OCI-LY7 (cell line): ENCODE measurements at regions not wholly inside any gene's neighbourhood (a gene's known extent, or its start where the extent isn't known, plus 50 kb on each side); places are given as distances from the start of the nearest gene placed in this dataset.

ENCODE experiments used
- EZH2phosphoT487 ChIP-seq: fragments of 200-600 bp; sonication (generic); IDR thresholded peaks from 2 replicates; pipeline ENCODE4 v1.6.1; 2018; ENCODE audit warnings: low read depth, borderline replicate concordance, mild to moderate bottlenecking, mixed run types, antibody characterized with exemption, low read length, moderate library complexity, mixed read lengths
- TF ChIP-seq, protein P1 (sequence below): fragments of 200-600 bp; sonication (generic); conservative IDR thresholded peaks from 2 replicates; pipeline ENCODE4 v1.5.1; 2014; ENCODE audit warnings: mild to moderate bottlenecking, antibody characterized with exemption, low read length, moderate library complexity, mixed read lengths

- TF ChIP-seq, protein P1, sequence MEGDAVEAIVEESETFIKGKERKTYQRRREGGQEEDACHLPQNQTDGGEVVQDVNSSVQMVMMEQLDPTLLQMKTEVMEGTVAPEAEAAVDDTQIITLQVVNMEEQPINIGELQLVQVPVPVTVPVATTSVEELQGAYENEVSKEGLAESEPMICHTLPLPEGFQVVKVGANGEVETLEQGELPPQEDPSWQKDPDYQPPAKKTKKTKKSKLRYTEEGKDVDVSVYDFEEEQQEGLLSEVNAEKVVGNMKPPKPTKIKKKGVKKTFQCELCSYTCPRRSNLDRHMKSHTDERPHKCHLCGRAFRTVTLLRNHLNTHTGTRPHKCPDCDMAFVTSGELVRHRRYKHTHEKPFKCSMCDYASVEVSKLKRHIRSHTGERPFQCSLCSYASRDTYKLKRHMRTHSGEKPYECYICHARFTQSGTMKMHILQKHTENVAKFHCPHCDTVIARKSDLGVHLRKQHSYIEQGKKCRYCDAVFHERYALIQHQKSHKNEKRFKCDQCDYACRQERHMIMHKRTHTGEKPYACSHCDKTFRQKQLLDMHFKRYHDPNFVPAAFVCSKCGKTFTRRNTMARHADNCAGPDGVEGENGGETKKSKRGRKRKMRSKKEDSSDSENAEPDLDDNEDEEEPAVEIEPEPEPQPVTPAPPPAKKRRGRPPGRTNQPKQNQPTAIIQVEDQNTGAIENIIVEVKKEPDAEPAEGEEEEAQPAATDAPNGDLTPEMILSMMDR: no peak
- TF ChIP-seq EZH2phosphoT487: no peak
These were observed 266.5 kb downstream of the C6orf118 start for GRCh38 chr6:165042912-165043311.
